Left ventricle myocardium inferior (tissue), 1 donor: ENCODE measurements at regions not wholly inside any gene's neighbourhood (a gene's known extent, or its start where the extent isn't known, plus 50 kb on each side); places are given as distances from the start of the nearest gene placed in this dataset.

Experiments
- DNase-seq: peaks from one replicate; pipeline ENCODE4 v3.0.0-alpha.2; 2020
- H3K27ac ChIP-seq: fragments of 200-600 bp; replicated peaks from 2 replicates; pipeline ENCODE4 v1.8.0; 2021
- H3K27me3 ChIP-seq: fragments of 200-600 bp; 2 replicates; pipeline ENCODE4 v1.8.0; 2021; ENCODE audit warnings: low read depth
- H3K36me3 ChIP-seq: fragments of 200-600 bp; 2 replicates; pipeline ENCODE4 v1.8.0; 2021
- H3K4me1 ChIP-seq: fragments of 200-600 bp; 2 replicates; pipeline ENCODE4 v1.8.0; 2021
- H3K4me3 ChIP-seq: fragments of 200-600 bp; 2 replicates; pipeline ENCODE4 v1.8.0; 2021; ENCODE audit warnings: mild to moderate bottlenecking, moderate library complexity
- H3K9me3 ChIP-seq: fragments of 200-600 bp; replicated peaks from 2 replicates; pipeline ENCODE4 v1.8.0; 2021
- intact Hi-C: fragments of 100-400 bp; cut with micrococcal nuclease; formaldehyde crosslinking; loops from one replicate; pipeline ENCODE4 v1.11.0; 2022
- TF ChIP-seq, protein P1 (sequence below): fragments of 200-600 bp; IDR thresholded peaks from 2 replicates; pipeline ENCODE4 v1.8.0; 2021; ENCODE audit warnings: antibody characterized with exemption, mild to moderate bottlenecking, borderline replicate concordance
- donor health status: DM: no; HTN: yes; CAD: no; lungs with severe emphysema.

DNA sequence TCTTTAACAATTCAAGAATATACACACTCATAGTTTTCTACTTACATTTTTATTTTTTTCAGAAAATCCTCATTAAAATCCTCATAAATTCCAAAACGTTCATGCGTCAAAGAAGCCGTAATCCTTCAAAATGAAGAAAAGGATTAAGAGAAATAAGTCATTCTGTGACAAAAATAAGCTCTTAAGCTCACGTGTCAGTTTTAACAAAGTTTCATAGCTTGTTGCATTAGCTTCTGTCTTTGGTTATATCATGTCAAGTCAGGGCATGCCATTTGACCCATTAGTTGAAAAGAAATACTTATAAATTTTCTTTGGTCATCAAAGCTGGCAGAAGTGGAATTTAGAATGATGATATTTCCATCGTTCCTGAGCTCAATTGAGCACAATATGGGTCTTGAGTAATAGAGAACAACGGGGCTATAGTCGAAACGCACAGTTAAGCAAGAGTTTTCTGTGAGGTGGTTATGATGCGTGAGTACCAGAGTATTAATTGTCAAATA lies 185.2 kb upstream of the CTSO start:
- H3K27me3 ChIP-seq, result no peaks in the 10 kb centered on the region
- no peak overlapping the region for H3K27ac ChIP-seq
- no peaks in the 10 kb centered on the region for H3K36me3 ChIP-seq
- H3K9me3 ChIP-seq, result no peaks in the 10 kb centered on the region
- TF ChIP-seq, protein P1, sequence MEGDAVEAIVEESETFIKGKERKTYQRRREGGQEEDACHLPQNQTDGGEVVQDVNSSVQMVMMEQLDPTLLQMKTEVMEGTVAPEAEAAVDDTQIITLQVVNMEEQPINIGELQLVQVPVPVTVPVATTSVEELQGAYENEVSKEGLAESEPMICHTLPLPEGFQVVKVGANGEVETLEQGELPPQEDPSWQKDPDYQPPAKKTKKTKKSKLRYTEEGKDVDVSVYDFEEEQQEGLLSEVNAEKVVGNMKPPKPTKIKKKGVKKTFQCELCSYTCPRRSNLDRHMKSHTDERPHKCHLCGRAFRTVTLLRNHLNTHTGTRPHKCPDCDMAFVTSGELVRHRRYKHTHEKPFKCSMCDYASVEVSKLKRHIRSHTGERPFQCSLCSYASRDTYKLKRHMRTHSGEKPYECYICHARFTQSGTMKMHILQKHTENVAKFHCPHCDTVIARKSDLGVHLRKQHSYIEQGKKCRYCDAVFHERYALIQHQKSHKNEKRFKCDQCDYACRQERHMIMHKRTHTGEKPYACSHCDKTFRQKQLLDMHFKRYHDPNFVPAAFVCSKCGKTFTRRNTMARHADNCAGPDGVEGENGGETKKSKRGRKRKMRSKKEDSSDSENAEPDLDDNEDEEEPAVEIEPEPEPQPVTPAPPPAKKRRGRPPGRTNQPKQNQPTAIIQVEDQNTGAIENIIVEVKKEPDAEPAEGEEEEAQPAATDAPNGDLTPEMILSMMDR, result no peak
- no peak overlapping the region for H3K4me3 ChIP-seq
- intact Hi-C loops, result no loop called here
- DNase-seq, result no peak
- H3K4me1 ChIP-seq, result no peaks in the 10 kb centered on the region

DNA sequence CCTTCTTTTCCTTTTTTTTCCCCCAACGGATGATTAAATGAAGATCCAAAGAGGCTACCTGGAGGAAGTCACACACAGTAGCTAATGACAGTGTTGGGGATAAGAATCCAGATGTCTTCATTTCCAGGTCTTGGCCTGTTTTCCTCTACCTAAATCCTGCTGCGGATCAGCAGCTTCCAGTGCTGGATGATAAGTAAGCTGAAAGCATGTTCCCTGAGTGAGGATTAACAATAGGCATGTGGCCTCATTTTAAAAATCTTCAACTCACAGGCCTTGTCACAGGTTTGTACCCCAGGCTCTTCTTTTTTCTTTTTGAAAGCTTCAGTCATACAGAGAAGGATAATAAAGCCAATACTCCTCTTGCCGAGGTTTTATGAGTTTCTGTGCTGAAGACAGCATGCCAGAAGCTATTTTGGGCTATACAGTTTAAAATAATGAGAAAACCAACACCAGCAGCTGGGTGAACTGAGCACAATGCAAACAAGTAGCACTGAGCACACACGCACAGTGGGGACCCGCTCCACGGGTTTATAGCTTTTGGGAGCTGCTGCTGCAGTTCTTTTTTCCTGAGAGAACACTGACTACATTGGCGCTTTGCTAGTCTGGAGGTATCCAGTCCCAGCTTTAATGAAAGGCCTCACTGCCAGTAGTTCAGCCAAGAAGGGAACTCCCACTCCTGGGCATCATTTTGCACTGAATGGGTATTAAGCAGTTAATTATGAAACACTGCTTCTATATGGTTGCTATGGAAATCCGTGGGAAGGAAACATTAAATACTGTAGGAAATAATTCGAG lies 184.2 kb upstream of the CTSO start:
- Histone ChIP-seq H3K27me3 (no peaks in the 10 kb centered on the region), H3K4me1 (no peaks in the 10 kb centered on the region), H3K27ac (no peak overlapping the region), H3K4me3 (no peak overlapping the region), H3K9me3 (no peaks in the 10 kb centered on the region), H3K36me3 (no peaks in the 10 kb centered on the region)
- TF ChIP-seq, protein P1, result no peak
- no peak for DNase-seq
- intact Hi-C loops, result no loop called here

DNA sequence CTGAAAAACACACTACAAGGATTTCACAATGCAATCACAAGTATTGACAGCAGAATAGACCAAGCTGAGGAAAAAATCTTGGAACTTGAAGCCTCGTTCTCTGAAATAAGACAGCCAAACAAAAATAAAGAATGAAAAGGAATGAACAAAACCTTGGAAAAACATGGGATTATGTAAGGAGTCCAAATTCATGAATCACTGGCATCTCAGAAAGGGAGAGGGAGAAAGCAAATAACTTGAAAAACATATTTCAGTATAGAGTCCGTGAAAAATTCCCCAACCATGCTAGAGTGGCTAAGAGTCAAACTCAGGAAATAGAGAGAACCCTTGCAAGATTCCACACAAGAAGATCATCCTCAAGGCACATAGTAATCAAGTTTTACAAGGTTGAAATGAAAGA lies 178.5 kb upstream of the CTSO start:
- intact Hi-C loops, result no loop called here
- H3K27ac ChIP-seq, result no peak overlapping the region
- H3K9me3 ChIP-seq, result no peaks in the 10 kb centered on the region

DNA sequence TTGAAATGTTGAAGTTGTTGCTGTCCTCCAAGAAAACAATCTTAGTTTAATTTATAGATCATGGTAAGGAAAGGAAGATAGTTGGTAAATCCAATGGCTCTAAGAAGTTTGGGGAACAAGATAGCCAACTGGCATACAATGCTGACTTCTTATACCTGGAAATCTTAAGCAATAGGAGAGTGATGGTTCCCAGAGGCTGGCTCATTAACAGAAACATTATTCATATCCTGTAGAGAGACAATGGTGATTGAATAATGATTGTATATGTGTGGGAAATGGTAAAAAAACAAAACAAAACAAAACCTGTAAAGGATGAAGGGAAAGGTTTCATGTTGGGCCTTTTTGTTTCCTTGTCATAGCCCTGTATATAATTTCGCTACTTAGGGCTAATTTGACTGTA lies 174.9 kb upstream of the CTSO start:
- no peak overlapping the region for H3K4me3 ChIP-seq
- DNase-seq, result no peak
- no peaks in the 10 kb centered on the region for H3K27me3 ChIP-seq
- H3K4me1 ChIP-seq, result no peaks in the 10 kb centered on the region
- TF ChIP-seq, protein P1, result no peak
- intact Hi-C loops, result no loop called here
- H3K27ac ChIP-seq, result no peak overlapping the region
- peaks cover 27% of the 10 kb centered on the region for H3K9me3 ChIP-seq
- H3K36me3 ChIP-seq, result no peaks in the 10 kb centered on the region

More for the DNA sequence above, 178.5 kb upstream of the CTSO start:
- TF ChIP-seq, protein P1, result no peak
- H3K4me1 ChIP-seq, result no peaks in the 10 kb centered on the region
- DNase-seq, result no peak
- H3K36me3 ChIP-seq, result no peaks in the 10 kb centered on the region
- no peak overlapping the region for H3K4me3 ChIP-seq
- no peaks in the 10 kb centered on the region for H3K27me3 ChIP-seq

DNA sequence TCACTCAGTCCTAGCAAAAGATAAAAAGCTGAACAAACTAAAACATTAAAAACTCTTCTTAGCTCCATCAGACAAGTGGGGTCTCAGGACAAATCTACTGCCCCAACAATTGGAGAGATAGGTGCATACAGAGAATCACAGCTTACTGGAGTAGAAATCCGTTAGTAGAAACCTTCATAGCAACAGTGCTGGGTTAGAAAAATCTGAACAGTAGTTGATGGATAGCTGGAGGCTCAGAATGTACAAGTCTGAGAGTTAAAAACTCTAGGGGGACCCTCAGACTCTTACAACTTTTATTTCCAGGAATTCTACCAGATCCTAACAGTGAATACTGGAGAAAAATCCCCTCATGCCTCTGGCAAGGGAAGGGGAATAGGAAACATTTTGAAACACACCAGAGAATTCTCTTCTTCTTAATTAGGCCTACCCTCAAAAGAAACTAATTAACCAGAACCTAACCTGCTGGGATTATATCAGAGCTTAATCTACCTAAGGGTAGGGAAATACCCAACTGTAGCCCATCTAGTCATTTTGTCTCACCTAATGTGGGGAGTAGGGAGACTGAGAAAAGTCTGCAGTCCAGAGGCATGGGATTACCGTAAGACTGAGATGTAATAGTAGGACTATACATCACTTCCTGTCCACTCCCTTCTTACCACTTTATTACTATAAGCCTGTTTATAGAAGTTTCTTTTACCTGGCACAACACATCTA lies 165.0 kb upstream of the CTSO start:
- H3K4me1 ChIP-seq, result no peaks in the 10 kb centered on the region
- no peak overlapping the region for H3K4me3 ChIP-seq
- H3K9me3 ChIP-seq, result peaks cover under 1% of the 10 kb centered on the region
- intact Hi-C loops, result no loop called here
- no peaks in the 10 kb centered on the region for H3K27me3 ChIP-seq
- no peak overlapping the region for H3K27ac ChIP-seq
- no peak for DNase-seq
- no peaks in the 10 kb centered on the region for H3K36me3 ChIP-seq
- TF ChIP-seq, protein P1, result no peak
